GM18858 (cell line): ENCODE measurements at regions not wholly inside any gene's neighbourhood (a gene's known extent, or its start where the extent isn't known, plus 50 kb on each side); places are given as distances from the start of the nearest gene placed in this dataset.

Experiments used
- ATAC-seq: cut with Tn5 transposase; IDR thresholded peaks from one replicate; pipeline ENCODE4 v1.9.1; 2021; ENCODE audit not compliant: unreplicated experiment

- no peak for ATAC-seq
These were observed 315.4 kb downstream of the RBM26 start for GRCh38 chr13:79090552-79091124.

DNA sequence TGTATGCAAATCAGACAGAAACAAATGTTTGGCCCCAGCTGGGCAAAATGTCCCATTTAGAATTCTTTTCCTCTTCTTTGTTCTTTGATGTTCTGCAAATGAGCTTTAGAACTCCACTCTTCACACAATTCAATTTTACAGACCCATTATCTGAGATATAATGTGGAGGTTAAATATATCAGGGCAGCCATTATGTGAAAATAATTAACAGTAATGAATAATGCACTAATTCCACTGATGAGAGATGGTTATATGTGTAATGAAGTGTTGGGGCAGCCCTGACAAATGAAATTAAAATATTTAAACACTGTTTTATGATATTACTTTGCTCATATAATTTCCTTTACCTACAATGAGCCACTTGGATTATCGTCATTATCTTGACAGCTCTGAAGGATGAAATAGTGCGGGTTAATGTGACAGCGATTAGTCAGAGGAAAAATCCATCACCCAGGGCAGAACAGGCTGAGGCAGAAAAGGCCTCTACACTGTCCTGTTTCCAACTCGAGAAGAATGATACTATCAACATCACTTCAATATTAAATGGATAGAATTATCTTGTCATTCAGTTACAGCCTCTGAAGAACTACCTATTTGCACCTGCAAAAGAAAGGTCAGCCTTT is 321.1 kb downstream of the RBM26 start:
- no peak for ATAC-seq

DNA sequence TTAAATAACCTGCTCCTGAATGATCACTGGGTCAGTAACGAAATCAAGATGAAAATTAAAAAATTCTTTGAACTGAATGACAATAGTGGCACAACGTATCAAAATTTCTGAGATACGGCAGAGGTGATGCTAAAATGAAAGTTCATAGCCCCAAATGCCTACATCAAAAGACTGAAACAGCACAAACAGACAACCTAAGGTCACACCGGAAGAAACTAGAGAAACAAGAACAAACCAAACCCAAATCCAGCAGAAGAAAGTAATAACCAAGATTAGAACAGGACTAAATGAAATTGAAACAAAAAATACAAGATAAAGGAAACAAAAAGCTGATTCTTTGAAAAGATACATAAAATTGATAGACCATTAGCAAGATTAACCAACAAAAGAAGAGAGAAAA is 324.1 kb downstream of the RBM26 start:
- no peak for ATAC-seq

GRCh38 chr13:79079351-79079839 is 326.7 kb downstream of the RBM26 start:
- ATAC-seq = no peak

DNA sequence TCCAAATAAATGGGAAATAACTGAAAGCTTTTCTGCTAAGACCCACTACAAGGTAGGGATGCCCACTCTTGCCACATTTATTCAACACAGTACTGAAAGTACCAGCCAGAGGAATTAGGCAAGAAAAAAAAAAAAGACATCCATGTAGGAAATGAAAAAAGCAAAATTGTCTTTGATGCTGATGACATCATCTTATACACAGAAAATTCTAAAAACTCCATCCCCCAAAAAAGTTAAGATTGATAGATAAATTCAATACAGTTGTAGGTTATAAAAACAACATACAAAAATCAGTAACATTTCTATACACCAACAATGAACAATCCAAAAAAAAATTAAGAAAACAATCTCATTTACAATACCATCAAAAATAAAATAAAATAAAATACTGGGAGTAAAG is 330.4 kb downstream of the RBM26 start:
- ATAC-seq = no peak

GRCh38 chr13:79070343-79070974 is 335.6 kb downstream of the RBM26 start:
- ATAC-seq = peak; percentile 50

DNA sequence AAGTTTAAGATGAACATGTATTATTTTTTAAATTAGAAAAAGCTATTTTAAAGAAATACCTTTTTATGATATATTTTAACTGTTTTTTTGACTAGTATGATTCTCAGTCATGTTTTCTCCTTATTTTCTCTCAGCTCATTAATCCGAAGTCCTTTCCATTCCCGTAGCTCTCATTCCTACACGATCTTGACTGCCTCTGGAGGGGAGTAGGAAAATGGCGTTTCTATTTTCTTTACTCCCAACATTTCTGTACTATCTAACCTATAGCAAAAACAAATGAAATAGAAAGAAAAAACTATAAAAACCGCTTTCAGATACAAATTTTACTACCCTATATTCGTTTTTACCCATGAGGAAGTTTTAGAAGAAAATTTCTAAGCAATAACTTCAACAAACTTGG is 343.8 kb downstream of the RBM26 start:
- ATAC-seq = no peak

DNA sequence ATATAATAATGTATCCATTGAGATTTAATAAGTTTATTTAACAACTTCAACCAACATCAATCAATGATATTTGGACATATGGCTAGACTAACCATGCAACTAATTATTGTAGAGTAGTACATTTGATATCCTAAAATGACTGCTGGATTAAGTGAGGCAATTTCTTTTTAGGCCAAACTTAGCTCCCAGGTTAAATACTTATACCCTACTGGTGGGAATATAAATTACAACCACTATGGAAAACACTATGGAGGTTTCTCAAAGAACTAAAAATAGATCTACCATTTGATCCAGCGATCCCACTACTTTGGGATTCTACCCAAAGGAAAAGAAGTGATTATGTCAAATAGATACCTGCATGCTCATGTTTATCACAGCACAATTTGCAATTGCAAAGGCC is 345.8 kb downstream of the RBM26 start:
- no peak for ATAC-seq

DNA sequence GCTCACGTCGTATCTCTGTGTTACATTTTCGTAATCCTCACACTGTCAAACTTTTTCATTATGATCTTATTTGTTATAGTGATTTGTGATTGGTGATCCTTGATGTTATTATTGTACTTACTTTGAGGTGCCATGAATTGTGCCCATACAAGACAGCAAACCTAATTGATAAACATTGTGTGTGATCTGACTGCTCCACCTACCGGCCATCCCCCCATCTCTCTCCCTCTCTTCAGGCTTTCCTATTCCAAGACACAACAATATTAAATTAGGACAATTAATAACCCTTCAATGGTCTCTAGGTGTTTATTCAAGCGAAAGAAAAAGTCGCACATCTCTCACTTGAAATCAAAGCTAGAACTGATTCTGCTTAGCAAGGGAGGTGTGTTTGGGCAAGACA is 349.3 kb downstream of the RBM26 start:
- no peak for ATAC-seq

DNA sequence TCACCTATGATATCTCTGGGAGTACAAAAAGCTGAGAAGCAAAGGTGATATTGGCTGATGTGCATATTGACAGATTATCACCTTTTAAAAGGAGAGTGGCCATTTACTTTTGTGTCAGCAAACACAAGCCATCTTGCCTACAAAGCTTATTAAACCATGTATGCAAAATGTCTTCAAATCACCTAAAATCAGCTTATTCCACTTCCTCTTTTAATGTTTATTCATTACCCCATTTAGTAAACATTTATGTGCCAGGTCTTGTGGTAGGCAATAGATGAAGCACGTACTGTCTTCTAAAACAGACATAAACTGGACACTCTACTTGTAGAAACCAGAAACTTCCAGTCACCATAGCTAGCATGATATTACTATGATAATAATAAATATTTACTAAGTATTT is 354.6 kb downstream of the RBM26 start:
- ATAC-seq = no peak

GRCh38 chr13:79044415-79044814 is 361.6 kb downstream of the RBM26 start:
- no peak for ATAC-seq

DNA sequence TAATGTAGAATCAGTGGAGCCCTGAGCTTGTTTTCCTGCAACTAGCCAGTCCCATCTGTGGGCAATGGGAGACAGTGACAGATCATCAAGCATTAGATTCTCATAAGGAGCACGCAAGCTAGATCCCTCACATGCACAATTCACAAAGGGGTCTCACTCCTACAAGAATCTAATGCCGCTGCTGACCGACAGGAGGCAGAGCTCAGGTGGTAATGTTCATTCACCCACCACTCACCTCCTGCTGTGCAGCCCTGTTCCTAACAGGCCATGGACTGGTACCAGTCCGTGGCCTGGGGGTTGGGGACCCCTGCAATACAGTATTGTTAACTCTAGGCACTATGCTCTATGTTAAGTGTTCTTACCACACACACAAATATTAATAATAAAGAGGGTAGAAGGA is 362.8 kb downstream of the RBM26 start:
- no peak for ATAC-seq

- ATAC-seq = no peak
These were observed 368.9 kb downstream of the RBM26 start for GRCh38 chr13:79037197-79037596.

GRCh38 chr13:79034341-79034740 is 371.7 kb downstream of the RBM26 start:
- no peak for ATAC-seq

DNA sequence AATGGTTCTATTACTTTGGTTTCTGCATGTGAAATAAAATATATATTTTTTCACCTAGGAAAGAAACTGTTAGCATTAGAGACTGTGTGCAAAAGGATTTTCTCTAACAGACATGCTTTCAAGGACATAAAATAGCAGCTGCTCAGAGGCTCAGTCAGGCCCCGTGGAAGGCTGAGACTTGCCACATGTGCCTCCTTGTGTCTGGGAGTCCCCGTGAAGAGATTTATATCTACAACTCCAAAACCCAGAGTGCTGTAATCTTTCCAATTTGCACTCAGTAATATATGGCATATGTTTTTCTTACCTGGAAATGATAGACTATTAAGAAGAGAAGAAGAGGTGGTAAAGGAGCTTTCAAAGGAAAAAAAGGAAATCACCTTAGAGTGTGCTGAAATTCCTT is 371.6 kb upstream of the OBI1 start:
- no peak for ATAC-seq

- ATAC-seq = no peak
These were observed 359.2 kb upstream of the OBI1 start for GRCh38 chr13:79018166-79018565.

DNA sequence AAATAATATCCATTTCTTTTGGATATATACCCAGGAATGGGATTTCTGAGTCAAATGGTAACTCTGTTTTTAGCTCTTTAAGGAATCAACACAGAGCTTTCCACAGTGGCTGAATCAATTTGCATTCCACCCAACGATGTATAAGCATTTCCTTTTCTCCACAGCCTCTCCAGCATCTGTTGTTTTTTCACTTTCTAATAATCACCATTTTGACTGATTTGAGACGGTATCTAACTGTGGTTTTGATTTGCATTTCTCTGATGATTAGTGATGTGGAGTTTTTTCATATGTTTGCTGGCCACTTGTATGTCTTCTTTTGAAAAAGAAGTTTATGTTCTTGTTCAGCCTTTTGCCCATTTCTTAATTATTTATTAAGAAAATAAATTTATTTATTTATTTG is 352.2 kb upstream of the OBI1 start:
- peak; percentile 46 for ATAC-seq

GRCh38 chr13:79003989-79004898 is 345.3 kb upstream of the OBI1 start:
- no peak for ATAC-seq

DNA sequence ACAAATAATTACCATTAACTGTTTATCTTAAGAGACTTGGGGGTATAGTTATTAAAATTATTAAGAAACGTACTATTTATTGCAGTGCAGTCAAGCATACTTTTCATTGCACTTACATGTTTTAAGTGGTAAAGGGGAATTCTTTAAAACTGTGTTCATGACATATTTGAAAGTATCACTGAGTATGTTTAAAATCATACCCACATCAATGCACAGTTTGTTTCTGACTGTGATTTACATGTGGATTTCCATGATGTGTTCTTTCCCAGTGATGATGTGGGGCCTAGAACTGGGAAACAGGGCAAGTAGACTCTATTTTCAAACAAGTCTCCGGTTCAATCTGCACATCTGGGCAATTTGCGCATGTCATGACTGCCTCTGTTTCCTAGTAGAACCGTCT is 340.5 kb upstream of the OBI1 start:
- no peak for ATAC-seq

GRCh38 chr13:78998630-78999315 is 339.8 kb upstream of the OBI1 start:
- ATAC-seq = no peak
